ENCODE measurements at regions not wholly inside any gene's neighbourhood (a gene's known extent, or its start where the extent isn't known, plus 50 kb on each side); places are given as distances from the start of the nearest gene placed in this dataset.

DNA sequence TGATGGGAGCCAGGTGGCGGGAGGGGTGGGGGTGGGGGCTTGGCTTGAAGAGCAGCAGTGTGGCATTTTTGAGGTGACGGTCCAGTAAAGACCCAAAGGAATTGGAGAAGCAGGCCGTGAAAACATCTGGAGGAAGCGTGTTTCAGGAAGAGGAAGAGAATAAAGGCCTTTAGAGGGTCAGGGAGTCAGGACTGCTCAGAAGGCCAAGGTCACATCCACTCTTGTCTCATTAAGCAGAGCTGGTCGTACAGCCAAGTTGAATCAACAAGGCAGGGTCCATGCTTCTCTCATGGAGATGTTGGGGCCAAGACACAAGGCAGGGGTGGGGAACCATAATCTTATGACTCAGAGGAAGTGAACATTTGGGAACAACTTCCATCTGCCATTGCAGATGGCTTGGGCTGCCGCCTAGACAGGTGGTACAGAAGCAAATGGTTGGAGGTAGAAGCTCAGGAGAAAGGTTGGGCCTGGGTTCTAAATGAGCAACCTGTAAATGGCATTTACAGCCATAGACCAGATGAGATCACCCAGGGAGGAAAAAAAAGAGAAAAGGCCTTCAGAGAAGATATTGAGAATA, 179.6 kb downstream of the TTLL2 start:
- Histone ChIP-seq H3K9me3 (ENCODE audit: low read depth) (no peaks in the 10 kb centered on the region), H3K79me2 (ENCODE audit: insufficient read depth) (no peaks in the 10 kb centered on the region), H3K27ac (no peak overlapping the region), H4K20me1 (ENCODE audit: insufficient read depth) (no peaks in the 10 kb centered on the region), H3K4me1 (ENCODE audit: insufficient read depth) (no peaks in the 10 kb centered on the region), H3K27me3 (replicated peaks; ENCODE audit: insufficient read depth) (no peaks in the 10 kb centered on the region), H2AFZ (no peak overlapping the region), H3K36me3 (ENCODE audit: low read depth) (no peaks in the 10 kb centered on the region), H3F3A (ENCODE audit: insufficient read depth) (no peaks in the 10 kb centered on the region), H3K9ac (no peak overlapping the region), H3K4me3 (no peak overlapping the region), H3K9me2 (ENCODE audit: insufficient read depth) (no peaks in the 10 kb centered on the region), H3K4me2 (ENCODE audit: unreplicated experiment) (no peak overlapping the region)
- 33 to 34% methylated on average over 6 of the region's 6 CpGs for WGBS, 2 experiments (ENCODE audit: low coverage in 1 of 2, low lambda C conversion rate in 2 of 2, missing lambda C conversion rate in 2 of 2)
- in situ Hi-C loops (cut with MboI), result no loop called here
- no peak for DNase-seq
- TF ChIP-seq EZH2 (IDR thresholded peaks at IDR 0.05; ENCODE audit: insufficient read depth, poor library complexity, severe bottlenecking) (no peak), EZH2phosphoT487 (IDR thresholded peaks at IDR 0.05; ENCODE audit: insufficient read depth, low read depth) (no peak)

DNA sequence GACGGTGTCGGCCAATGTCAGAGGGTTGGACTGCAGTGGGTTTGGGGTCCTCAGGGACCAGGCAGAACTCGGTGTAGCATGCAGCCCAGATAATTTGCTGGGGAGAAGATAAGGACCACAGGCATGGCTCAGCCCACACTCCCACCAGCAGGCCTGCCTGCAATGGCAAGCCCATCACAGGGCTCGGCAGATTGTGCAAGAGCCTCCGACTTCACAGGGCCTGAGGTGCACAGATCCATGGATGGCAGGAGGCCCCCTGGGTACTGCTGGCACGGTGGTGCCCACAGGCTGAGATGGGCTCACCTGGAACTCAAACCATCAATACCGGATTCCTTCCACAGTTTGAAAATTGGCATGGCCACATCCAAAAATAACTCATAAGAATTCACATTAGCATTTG, 180.3 kb downstream of the TTLL2 start:
- H4K20me1 ChIP-seq (ENCODE audit: insufficient read depth), result no peaks in the 10 kb centered on the region
- H3F3A ChIP-seq (ENCODE audit: insufficient read depth), result no peaks in the 10 kb centered on the region
- no peaks in the 10 kb centered on the region for H3K79me2 ChIP-seq (ENCODE audit: insufficient read depth)
- H3K27me3 ChIP-seq (replicated peaks; ENCODE audit: insufficient read depth), result no peaks in the 10 kb centered on the region
- no peak overlapping the region for H3K27ac ChIP-seq
- in situ Hi-C loops (cut with MboI), result no loop called here
- H3K9me2 ChIP-seq (ENCODE audit: insufficient read depth), result no peaks in the 10 kb centered on the region
- DNase-seq, result no peak
- 46 to 76% methylated on average over 7 of the region's 7 CpGs for WGBS, 2 experiments (ENCODE audit: low coverage in 1 of 2, low lambda C conversion rate in 2 of 2, missing lambda C conversion rate in 2 of 2)
- no peaks in the 10 kb centered on the region for H3K4me1 ChIP-seq (ENCODE audit: insufficient read depth)
- no peak overlapping the region for H2AFZ ChIP-seq
- H3K36me3 ChIP-seq (ENCODE audit: low read depth), result no peaks in the 10 kb centered on the region
- no peak overlapping the region for H3K4me2 ChIP-seq (ENCODE audit: unreplicated experiment)
- TF ChIP-seq EZH2 (IDR thresholded peaks at IDR 0.05; ENCODE audit: insufficient read depth, poor library complexity, severe bottlenecking), result no peak
- no peak for TF ChIP-seq EZH2phosphoT487 (IDR thresholded peaks at IDR 0.05; ENCODE audit: insufficient read depth, low read depth)
- no peaks in the 10 kb centered on the region for H3K9me3 ChIP-seq (ENCODE audit: low read depth)
- no peak overlapping the region for H3K4me3 ChIP-seq
- no peak overlapping the region for H3K9ac ChIP-seq

DNA sequence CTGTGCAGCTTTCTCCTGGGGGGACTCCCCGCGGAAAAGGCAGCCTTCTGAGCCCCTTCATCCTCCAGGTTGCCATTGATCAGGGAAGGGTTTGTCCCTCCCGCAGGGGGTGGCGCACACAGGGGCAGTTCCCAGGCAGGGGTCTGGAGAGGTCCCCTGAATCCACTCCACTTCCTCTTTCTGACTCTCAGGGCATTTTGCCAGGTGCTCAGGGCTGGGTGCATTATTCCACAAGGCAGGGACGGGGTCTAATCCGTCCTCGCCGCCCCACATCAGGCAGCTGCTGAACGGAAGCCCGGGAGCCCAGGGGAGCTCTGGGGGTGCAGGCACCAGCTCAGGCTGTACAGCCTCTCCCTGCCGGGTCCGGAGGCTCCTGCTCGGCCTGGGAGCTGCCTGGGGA, 180.9 kb downstream of the TTLL2 start:
- H3K9me3 ChIP-seq (ENCODE audit: low read depth), result no peaks in the 10 kb centered on the region
- in situ Hi-C loops (cut with MboI), result no loop called here

DNA sequence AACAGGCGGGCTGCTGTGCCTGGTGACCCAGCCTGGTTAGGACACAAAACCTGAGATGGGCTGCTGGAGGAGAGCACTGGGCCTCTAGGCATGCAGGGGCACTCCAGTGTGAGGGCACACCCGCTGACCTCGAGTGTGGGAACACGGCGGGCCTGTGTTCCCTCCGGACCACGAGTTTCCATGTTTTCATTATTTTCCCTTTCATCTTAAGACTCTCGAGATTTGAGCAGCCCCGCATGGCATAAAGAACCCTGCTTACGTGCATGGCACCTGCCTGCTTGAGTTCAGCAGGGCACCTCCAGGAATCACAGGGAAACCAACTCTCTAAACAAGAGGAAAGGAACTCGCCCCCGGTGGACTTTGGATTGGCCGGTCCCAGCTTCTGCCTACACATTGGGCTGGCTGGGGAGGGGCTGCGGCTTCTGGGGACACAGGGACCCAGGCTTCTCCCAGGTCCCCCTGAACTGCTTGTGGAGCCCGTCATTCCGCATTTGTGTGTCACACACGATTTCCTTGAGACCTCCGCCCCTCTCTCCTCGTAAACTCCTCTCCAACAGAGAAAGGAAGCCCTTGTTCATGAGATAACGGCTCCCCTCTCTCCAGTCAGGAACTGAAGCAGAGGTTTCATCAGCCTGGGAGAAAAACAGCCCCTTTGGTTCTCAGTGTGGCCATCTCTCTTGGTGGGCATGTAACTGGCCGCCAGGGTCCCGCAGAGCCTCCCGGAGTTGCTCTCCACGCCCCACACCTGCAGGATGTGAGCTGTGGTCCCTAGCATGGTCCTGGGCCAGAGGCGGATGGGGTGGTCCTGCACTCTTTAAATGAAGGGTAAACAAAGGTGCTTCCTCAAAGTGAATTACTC, 181.8 kb downstream of the TTLL2 start:
- Histone ChIP-seq H3K4me3 (no peak overlapping the region), H3K27me3 (replicated peaks; ENCODE audit: insufficient read depth) (no peaks in the 10 kb centered on the region), H2AFZ (no peak overlapping the region), H3K9me2 (ENCODE audit: insufficient read depth) (no peaks in the 10 kb centered on the region), H3K4me1 (ENCODE audit: insufficient read depth) (no peaks in the 10 kb centered on the region), H4K20me1 (ENCODE audit: insufficient read depth) (no peaks in the 10 kb centered on the region), H3K9me3 (ENCODE audit: low read depth) (no peaks in the 10 kb centered on the region), H3K27ac (no peak overlapping the region), H3K9ac (no peak overlapping the region), H3F3A (ENCODE audit: insufficient read depth) (no peaks in the 10 kb centered on the region), H3K79me2 (ENCODE audit: insufficient read depth) (no peaks in the 10 kb centered on the region), H3K4me2 (ENCODE audit: unreplicated experiment) (no peak overlapping the region), H3K36me3 (ENCODE audit: low read depth) (no peaks in the 10 kb centered on the region)
- in situ Hi-C loops (cut with MboI), result no loop called here
- 68 to 70% methylated on average over 24 to 25 of the region's 25 CpGs for WGBS, 2 experiments (ENCODE audit: low coverage in 1 of 2, low lambda C conversion rate in 2 of 2, missing lambda C conversion rate in 2 of 2)
- DNase-seq, result no peak
- TF ChIP-seq EZH2 (IDR thresholded peaks at IDR 0.05; ENCODE audit: insufficient read depth, poor library complexity, severe bottlenecking) (no peak), EZH2phosphoT487 (IDR thresholded peaks at IDR 0.05; ENCODE audit: insufficient read depth, low read depth) (no peak)

More for the DNA sequence above, 180.9 kb downstream of the TTLL2 start:
- no peak overlapping the region for H3K9ac ChIP-seq
- no peaks in the 10 kb centered on the region for H4K20me1 ChIP-seq (ENCODE audit: insufficient read depth)
- H3K79me2 ChIP-seq (ENCODE audit: insufficient read depth), result no peaks in the 10 kb centered on the region
- H3K36me3 ChIP-seq (ENCODE audit: low read depth), result no peaks in the 10 kb centered on the region
- WGBS, 2 experiments (ENCODE audit: low coverage in 1 of 2, low lambda C conversion rate in 2 of 2, missing lambda C conversion rate in 2 of 2), result 68 to 71% methylated on average over 12 to 13 of the region's 13 CpGs
- H3K27ac ChIP-seq, result no peak overlapping the region
- no peak overlapping the region for H3K4me2 ChIP-seq (ENCODE audit: unreplicated experiment)
- H3K4me3 ChIP-seq, result no peak overlapping the region
- no peaks in the 10 kb centered on the region for H3K4me1 ChIP-seq (ENCODE audit: insufficient read depth)
- DNase-seq, result no peak
- TF ChIP-seq EZH2 (IDR thresholded peaks at IDR 0.05; ENCODE audit: insufficient read depth, poor library complexity, severe bottlenecking) (no peak), EZH2phosphoT487 (IDR thresholded peaks at IDR 0.05; ENCODE audit: insufficient read depth, low read depth) (no peak)
- H3K27me3 ChIP-seq (replicated peaks; ENCODE audit: insufficient read depth), result no peaks in the 10 kb centered on the region
- no peaks in the 10 kb centered on the region for H3F3A ChIP-seq (ENCODE audit: insufficient read depth)
- H2AFZ ChIP-seq, result no peak overlapping the region
- H3K9me2 ChIP-seq (ENCODE audit: insufficient read depth), result no peaks in the 10 kb centered on the region

All from GM23248 (cell line).